Spleen (tissue), 11 donors: ENCODE measurements at regions not wholly inside any gene's neighbourhood (a gene's known extent, or its start where the extent isn't known, plus 50 kb on each side); places are given as distances from the start of the nearest gene placed in this dataset.

Experiments used
- DNase-seq: peaks from one replicate; pipeline ENCODE4 v3.0.0-alpha.2; 2020
- H3K27ac ChIP-seq, 8 donors: fragments of 200-600 bp; sonication (generic) in 7 of 8; 1 replicate in 4 of 8; 2 replicates in 4 of 8; pipeline versions ENCODE4 v1.5.0 to v1.8.0; 2016 to 2021; ENCODE audit warnings: inconsistent platforms in 4 of 8, mild to moderate bottlenecking in 4 of 8, moderate library complexity in 1 of 8
- H3K27me3 ChIP-seq, 7 donors: fragments of 200-600 bp; sonication (generic) in 6 of 7; replicated peaks in 1 of 7; 1 replicate in 4 of 7; 2 replicates in 3 of 7; pipeline versions ENCODE4 v1.5.0 to v1.8.0; 2016 to 2021; ENCODE audit warnings: inconsistent platforms in 3 of 7, mild to moderate bottlenecking in 1 of 7
- H3K36me3 ChIP-seq, 6 donors: fragments of 200-600 bp; sonication (generic) in 5 of 6; 1 replicate in 4 of 6; 2 replicates in 2 of 6; pipeline versions ENCODE4 v1.5.0 to v1.8.0; 2016 to 2021; ENCODE audit warnings: inconsistent platforms in 2 of 6
- H3K4me1 ChIP-seq, 6 donors: fragments of 200-600 bp; sonication (generic) in 5 of 6; 1 replicate in 3 of 6; 2 replicates in 3 of 6; pipeline versions ENCODE4 v1.5.0 to v1.8.0; 2016 to 2021; ENCODE audit warnings: inconsistent platforms in 3 of 6
- H3K4me3 ChIP-seq, 8 donors: fragments of 200-600 bp; sonication (generic) in 7 of 8; 1 replicate in 4 of 8; 2 replicates in 4 of 8; pipeline versions ENCODE4 v1.5.0 to v1.8.0; 2016 to 2021; ENCODE audit warnings: inconsistent platforms in 4 of 8, mild to moderate bottlenecking in 4 of 8, moderate library complexity in 2 of 8
- H3K9me3 ChIP-seq, 8 donors: fragments of 200-600 bp; sonication (generic) in 7 of 8; 1 replicate in 4 of 8; 2 replicates in 4 of 8; pipeline versions ENCODE4 v1.5.0 to v1.8.0; 2016 to 2021; ENCODE audit warnings: inconsistent platforms in 4 of 8
- CTCF ChIP-seq, 11 experiments: fragments of 200-600 bp in 7 of 11; fragments of 450-650 bp in 4 of 11; sonication (generic) in 4 of 11; IDR thresholded peaks in 8 of 11; conservative IDR thresholded peaks in 3 of 11; 1 replicate in 7 of 11; 2 replicates in 4 of 11; pipeline versions ENCODE4 v1.4.0 to v1.8.0; 2016 to 2021; ENCODE audit warnings: antibody characterized with exemption in 11 of 11, inconsistent platforms in 4 of 11, mild to moderate bottlenecking in 1 of 11
- POLR2A ChIP-seq, 3 donors: fragments of 450-650 bp; IDR thresholded peaks; one replicate each; pipeline ENCODE4 v1.5.1; 2017; ENCODE audit warnings: antibody characterized with exemption in 3 of 3, mild to moderate bottlenecking in 1 of 3
- POLR2AphosphoS5 ChIP-seq, 3 donors: sonication (generic); formaldehyde crosslinking; IDR thresholded peaks; one replicate each; pipeline ENCODE4 v1.5.1; 2017; ENCODE audit warnings: antibody characterized with exemption in 3 of 3
- WGBS, 5 donors: extraction: QIAGEN DNeasy Blood & Tissue Kit in 3 of 5; methylation state at CpG; one replicate each; pipeline versions ENCODE4 v1.1.5 to v1.1.7; 2013 to 2018; 5-methylcytosine and 5-hydroxymethylcytosine counted together
- intact Hi-C: fragments of 100-400 bp; cut with DNase I; formaldehyde crosslinking; loops from one replicate; pipeline ENCODE4 v1.15.0; 2023; ENCODE audit warnings: low total_unique reads
- donor health status: healthy with polysubstance abuse.
- donor health status: DM: no; HTN: no; CAD: no; lungs with moderate emphysema.
- donor health status: DM: no; HTN: no; CAD: no.
- donor health status: Bipolar disorder and iron deficiency.
- donor health status: healthy.
- donor health status: DM: no; HTN: no; CAD: no.
- donor health status: DM: yes; HTN: yes; CAD: no.

GRCh38 chr6:144683216-144684070 lies 398.3 kb downstream of the UTRN start:
- peaks cover 0 to 35% (median 29%) of the 10 kb centered on the region in 8 donors for H3K9me3 ChIP-seq
- H3K4me3 ChIP-seq = no peak overlapping the region
- H3K27me3 ChIP-seq = no peaks in the 10 kb centered on the region
- H3K27ac ChIP-seq = no peak overlapping the region
- intact Hi-C loops = no loop called here
- H3K36me3 ChIP-seq = peaks cover 0 to 89% (median 24%) of the 10 kb centered on the region in 6 donors
- DNase-seq = no peak
- peaks cover 0 to 33% (median 10%) of the 10 kb centered on the region in 6 donors for H3K4me1 ChIP-seq
- TF ChIP-seq POLR2AphosphoS5 (IDR thresholded peaks at IDR 0.05) (no peak), POLR2A (IDR thresholded peaks at IDR 0.05) (no peak), CTCF (IDR thresholded peaks at IDR 0.05 in 8 of 11, conservative IDR thresholded peaks at IDR 0.05 in 3 of 11) (no peak)
- 72 to 92% (median 86%) methylated on average over 6 of the region's 6 CpGs for WGBS, 5 donors

GRCh38 chr6:144688713-144689112 lies 403.6 kb downstream of the UTRN start:
- intact Hi-C loops = no loop called here
- Histone ChIP-seq H3K4me1 (peaks cover 0 to 4% (median 0%) of the 10 kb centered on the region in 6 donors), H3K36me3 (peaks cover 0 to 77% (median 18%) of the 10 kb centered on the region in 6 donors), H3K27me3 (no peaks in the 10 kb centered on the region), H3K9me3 (peaks cover 5 to 58% (median 46%) of the 10 kb centered on the region in 8 donors), H3K27ac (no peak overlapping the region), H3K4me3 (no peak overlapping the region)
- TF ChIP-seq POLR2A (IDR thresholded peaks at IDR 0.05) (no peak), POLR2AphosphoS5 (IDR thresholded peaks at IDR 0.05) (no peak), CTCF (IDR thresholded peaks at IDR 0.05 in 8 of 11, conservative IDR thresholded peaks at IDR 0.05 in 3 of 11) (no peak)
- DNase-seq = no peak

GRCh38 chr6:144689503-144690040 lies 404.4 kb downstream of the UTRN start:
- Histone ChIP-seq H3K27ac (no peak overlapping the region), H3K27me3 (no peaks in the 10 kb centered on the region), H3K4me3 (no peak overlapping the region), H3K9me3 (peaks cover 5 to 58% (median 46%) of the 10 kb centered on the region in 8 donors), H3K4me1 (peaks cover 0 to 4% (median 0%) of the 10 kb centered on the region in 6 donors), H3K36me3 (peaks cover 0 to 68% (median 12%) of the 10 kb centered on the region in 6 donors)
- intact Hi-C loops = no loop called here
- DNase-seq = no peak
- TF ChIP-seq POLR2A (IDR thresholded peaks at IDR 0.05) = no peak
- TF ChIP-seq POLR2AphosphoS5 (IDR thresholded peaks at IDR 0.05) = no peak
- no peak for TF ChIP-seq CTCF (IDR thresholded peaks at IDR 0.05 in 8 of 11, conservative IDR thresholded peaks at IDR 0.05 in 3 of 11)
- 90 to 100% (median 92%) methylated on average over 3 of the region's 3 CpGs for WGBS, 5 donors

- WGBS, 5 donors = 83 to 100% (median 100%) methylated on average over 1 of the region's 1 CpG
These were observed 405.0 kb downstream of the UTRN start for GRCh38 chr6:144690133-144690532.

More at GRCh38 chr6:144690133-144690532, 405.0 kb downstream of the UTRN start:
- Histone ChIP-seq H3K27ac (no peak overlapping the region), H3K27me3 (no peaks in the 10 kb centered on the region), H3K9me3 (peaks cover 5 to 55% (median 46%) of the 10 kb centered on the region in 8 donors), H3K36me3 (peaks cover 0 to 65% (median 10%) of the 10 kb centered on the region in 6 donors), H3K4me3 (no peak overlapping the region), H3K4me1 (peaks cover 0 to 4% (median 0%) of the 10 kb centered on the region in 6 donors)
- no peak for DNase-seq
- intact Hi-C loops = no loop called here
- no peak for TF ChIP-seq POLR2AphosphoS5 (IDR thresholded peaks at IDR 0.05)
- TF ChIP-seq POLR2A (IDR thresholded peaks at IDR 0.05) = no peak
- no peak for TF ChIP-seq CTCF (IDR thresholded peaks at IDR 0.05 in 8 of 11, conservative IDR thresholded peaks at IDR 0.05 in 3 of 11)
